RWPE1 (cell line): ENCODE measurements at regions not wholly inside any gene's neighbourhood (a gene's known extent, or its start where the extent isn't known, plus 50 kb on each side); places are given as distances from the start of the nearest gene placed in this dataset.

Experiments
- CTCF ChIA-PET: fragments of 350-600 bp; sonication (Branson Sonifier 250); formaldehyde crosslinking; extraction: SDS; loops from one replicate; lab custom pipeline; 2021; lab: Yijun Ruan, JAX
- POLR2A ChIA-PET: fragments of 400-600 bp; formaldehyde crosslinking; extraction: SDS; loops from one replicate; lab custom pipeline; 2020; ENCODE audit warnings: antibody characterized with exemption; ENCODE audit not compliant: low non-redundant PET; lab: Yijun Ruan, JAX
- DNase-seq: peaks from one replicate; pipeline ENCODE4 v3.0.0; 2012; ENCODE audit warnings: low spot score
- H3K27ac ChIP-seq: fragments of 450-650 bp; 2 replicates; pipeline ENCODE4 v1.5.1; 2017
- TF ChIP-seq, protein P1 (sequence below): fragments of 450-650 bp; conservative IDR thresholded peaks from 2 replicates; pipeline ENCODE4 v1.5.1; 2017; ENCODE audit warnings: low read depth, mild to moderate bottlenecking

DNA sequence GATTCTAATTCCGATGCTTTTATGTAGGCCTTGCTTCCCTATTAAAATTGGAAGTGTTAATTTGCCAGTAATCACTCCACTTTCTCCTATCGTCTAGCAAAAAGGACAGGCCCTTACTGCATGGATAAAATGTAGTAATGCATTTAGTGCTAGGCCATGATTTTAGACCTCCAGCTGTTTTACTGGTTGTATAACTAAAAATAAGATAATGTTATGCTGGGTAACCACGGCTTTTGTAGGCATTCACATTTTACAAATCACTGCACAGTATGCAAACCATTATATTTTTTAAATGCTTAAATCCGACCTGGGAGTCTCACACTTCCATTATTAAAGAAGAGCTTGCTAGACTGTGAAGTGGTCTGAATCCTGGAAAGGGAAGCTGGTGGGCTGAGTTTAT lies 179.5 kb downstream of the TFAP2A start:
- TF ChIP-seq, protein P1, sequence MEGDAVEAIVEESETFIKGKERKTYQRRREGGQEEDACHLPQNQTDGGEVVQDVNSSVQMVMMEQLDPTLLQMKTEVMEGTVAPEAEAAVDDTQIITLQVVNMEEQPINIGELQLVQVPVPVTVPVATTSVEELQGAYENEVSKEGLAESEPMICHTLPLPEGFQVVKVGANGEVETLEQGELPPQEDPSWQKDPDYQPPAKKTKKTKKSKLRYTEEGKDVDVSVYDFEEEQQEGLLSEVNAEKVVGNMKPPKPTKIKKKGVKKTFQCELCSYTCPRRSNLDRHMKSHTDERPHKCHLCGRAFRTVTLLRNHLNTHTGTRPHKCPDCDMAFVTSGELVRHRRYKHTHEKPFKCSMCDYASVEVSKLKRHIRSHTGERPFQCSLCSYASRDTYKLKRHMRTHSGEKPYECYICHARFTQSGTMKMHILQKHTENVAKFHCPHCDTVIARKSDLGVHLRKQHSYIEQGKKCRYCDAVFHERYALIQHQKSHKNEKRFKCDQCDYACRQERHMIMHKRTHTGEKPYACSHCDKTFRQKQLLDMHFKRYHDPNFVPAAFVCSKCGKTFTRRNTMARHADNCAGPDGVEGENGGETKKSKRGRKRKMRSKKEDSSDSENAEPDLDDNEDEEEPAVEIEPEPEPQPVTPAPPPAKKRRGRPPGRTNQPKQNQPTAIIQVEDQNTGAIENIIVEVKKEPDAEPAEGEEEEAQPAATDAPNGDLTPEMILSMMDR = no peak
- CTCF ChIA-PET = interaction anchor here (0.8 kb wide), 1 partner anchor 151 kb away, joined by 4 read pairs; no protein-coding TSS in a partner anchor
- POLR2A ChIA-PET = no interaction called here
- no peak overlapping the region for H3K27ac ChIP-seq
- DNase-seq = no peak

DNA sequence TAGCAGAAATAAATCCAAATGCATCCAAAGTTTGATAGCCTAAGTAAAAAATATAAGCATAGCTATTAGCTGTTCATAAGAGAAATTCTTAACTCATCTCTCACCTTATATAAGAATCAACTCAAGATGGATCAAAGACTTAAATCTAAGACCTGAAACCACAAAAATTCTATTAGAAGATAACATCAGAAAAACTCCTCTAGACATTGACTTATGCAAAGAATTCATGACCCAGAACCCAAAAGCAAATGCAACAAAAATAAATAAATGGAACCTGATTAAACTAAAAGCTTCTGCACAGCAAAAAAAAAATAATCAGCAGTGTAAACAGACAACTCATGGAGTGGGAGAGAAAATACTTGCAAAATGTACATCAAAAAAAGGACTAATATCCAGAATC lies 184.3 kb downstream of the TFAP2A start:
- DNase-seq = no peak
- H3K27ac ChIP-seq = no peak overlapping the region
- POLR2A ChIA-PET = no interaction called here
- TF ChIP-seq, protein P1 = no peak
- CTCF ChIA-PET = no interaction called here

DNA sequence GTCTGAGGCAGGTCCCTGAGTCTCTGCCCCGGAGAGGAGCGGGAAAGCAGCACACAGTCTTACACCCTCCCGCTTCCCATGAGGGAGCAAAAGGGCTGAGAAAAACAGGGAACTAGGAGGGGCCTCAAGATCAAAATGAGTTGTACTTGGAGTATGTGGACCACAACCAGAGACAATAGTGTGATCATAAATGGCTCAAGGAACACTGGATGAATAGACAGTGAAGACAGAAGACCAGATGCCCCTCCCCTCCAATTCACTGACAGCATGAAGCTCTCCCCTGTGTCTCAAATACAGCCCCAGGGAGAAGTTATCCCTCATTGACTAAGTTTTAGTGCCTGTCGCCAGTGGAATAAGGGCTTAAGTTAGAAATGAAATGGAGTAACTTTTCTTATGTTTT lies 191.0 kb downstream of the TFAP2A start:
- TF ChIP-seq, protein P1 = no peak
- POLR2A ChIA-PET = no interaction called here
- CTCF ChIA-PET = interaction anchor here (0.6 to 0.8 kb wide), 2 partner anchors 193 to 764 kb away, joined by 3 read pairs; no protein-coding TSS in a partner anchor

DNA sequence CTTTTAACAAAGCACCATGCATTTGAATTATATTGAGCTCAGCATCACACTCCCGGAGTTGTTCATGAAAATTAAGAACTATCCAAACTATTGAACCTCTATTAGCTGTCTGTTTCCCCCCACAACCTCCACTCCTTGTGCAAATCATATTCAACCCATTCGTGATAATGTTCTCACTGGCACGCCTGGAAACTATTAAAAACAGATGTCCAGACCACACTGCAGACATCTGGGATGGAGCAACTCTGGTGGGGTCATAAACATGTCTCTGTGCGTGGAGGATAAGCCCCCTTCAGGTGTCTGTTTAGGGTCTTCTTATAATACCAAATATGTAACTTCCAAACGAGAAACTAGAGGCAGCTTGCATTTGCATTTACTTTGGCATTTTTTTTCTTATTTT lies 193.7 kb downstream of the TFAP2A start:
- CTCF ChIA-PET = interaction anchor here (0.6 kb wide), 1 partner anchor 161 kb away, joined by 3 read pairs; no protein-coding TSS in a partner anchor
- no peak overlapping the region for H3K27ac ChIP-seq
- TF ChIP-seq, protein P1 = no peak
- POLR2A ChIA-PET = no interaction called here
- no peak for DNase-seq

More for the DNA sequence above, 191.0 kb downstream of the TFAP2A start:
- H3K27ac ChIP-seq = no peak overlapping the region
- no peak for DNase-seq

DNA sequence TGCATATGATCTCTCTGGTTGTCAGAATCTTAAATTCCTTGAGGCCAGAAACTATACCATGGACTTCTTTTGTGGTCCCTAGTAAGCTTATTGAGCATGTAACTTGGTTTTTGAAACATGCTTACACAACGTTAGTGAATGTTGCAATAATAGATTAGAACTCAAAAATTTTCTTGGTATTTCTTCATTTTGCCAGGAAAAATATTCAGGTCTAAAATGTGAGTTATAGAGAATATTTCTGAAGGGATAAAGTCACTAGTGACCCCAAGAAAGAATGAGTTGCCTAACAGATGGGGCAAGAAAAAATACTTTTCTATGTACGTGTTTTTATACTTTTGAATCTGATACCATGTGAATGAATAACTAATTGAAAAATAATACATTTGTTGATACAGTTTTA lies 195.4 kb downstream of the TFAP2A start:
- POLR2A ChIA-PET = no interaction called here
- CTCF ChIA-PET = no interaction called here
- TF ChIP-seq, protein P1 = no peak
- no peak for DNase-seq
- H3K27ac ChIP-seq = no peak overlapping the region

DNA sequence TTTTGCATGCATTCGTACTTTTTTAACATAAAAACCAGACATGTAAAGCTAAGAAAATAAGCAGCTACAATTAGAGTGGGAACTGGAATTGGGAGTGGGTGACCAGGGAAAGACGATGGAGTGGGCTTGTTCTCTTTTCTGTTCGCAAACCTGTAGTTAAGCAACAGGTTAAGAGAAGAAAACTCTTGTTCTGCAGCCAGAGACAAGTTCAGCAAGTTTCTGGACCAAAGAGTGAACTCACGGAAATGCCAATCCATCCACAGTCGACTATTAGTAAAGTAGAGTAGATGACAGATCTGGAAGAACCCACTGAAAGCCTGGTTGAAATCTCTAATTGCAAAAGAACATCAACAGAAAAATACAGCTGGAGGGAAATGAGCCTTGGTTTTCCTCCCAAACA lies 197.8 kb downstream of the TFAP2A start:
- POLR2A ChIA-PET = no interaction called here
- TF ChIP-seq, protein P1 = no peak
- H3K27ac ChIP-seq = no peak overlapping the region
- CTCF ChIA-PET = interaction anchor here (0.7 kb wide), 1 partner anchor 662 kb away, joined by 4 read pairs; no protein-coding TSS in a partner anchor
- DNase-seq = no peak
